ENCODE measurements at regions not wholly inside any gene's neighbourhood (a gene's known extent, or its start where the extent isn't known, plus 50 kb on each side); places are given as distances from the start of the nearest gene placed in this dataset.

DNA sequence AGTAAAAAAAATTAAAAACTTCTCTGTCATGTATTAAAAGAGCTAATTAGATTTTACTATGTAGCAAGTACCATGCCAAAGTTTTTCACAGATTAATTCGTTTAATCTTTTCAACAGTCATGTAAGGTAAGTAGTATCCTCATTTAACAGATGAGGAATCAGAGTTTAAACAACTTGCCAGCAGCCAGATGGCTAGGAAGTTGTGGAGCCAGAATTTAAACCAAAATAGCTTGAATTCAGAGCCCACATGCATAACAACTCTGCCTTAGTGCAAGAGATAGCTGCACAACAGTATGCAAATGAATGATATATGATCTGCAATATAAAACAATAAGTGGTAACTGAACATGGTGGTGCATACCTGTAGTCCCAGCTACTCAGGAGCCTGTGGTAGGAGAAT lies 75.3 kb downstream of the NAP1L3 start:
- DNase-seq: peak in 1 of 58 donors; percentile 0

- DNase-seq: no peak
Measured at GRCh38 chrX:93594780-93595179, 78.6 kb downstream of the NAP1L3 start.

- DNase-seq: no peak
Measured at GRCh38 chrX:93593966-93594365, 79.4 kb downstream of the NAP1L3 start.

- DNase-seq: peak in 1 of 58 donors; percentile 28
Measured at GRCh38 chrX:93591398-93591797, 82.0 kb downstream of the NAP1L3 start.

GRCh38 chrX:93585661-93586060 lies 87.7 kb downstream of the NAP1L3 start:
- no peak for DNase-seq

GRCh38 chrX:93580634-93581033 lies 92.7 kb downstream of the NAP1L3 start:
- no peak for DNase-seq

- no peak for DNase-seq
Measured at GRCh38 chrX:93538575-93538974, 134.8 kb downstream of the NAP1L3 start.

- DNase-seq: no peak
Measured at GRCh38 chrX:93528917-93529316, 144.5 kb downstream of the NAP1L3 start.

Data from anterior cingulate cortex (tissue), 58 donors.